ENCODE measurements at regions not wholly inside any gene's neighbourhood (a gene's known extent, or its start where the extent isn't known, plus 50 kb on each side); places are given as distances from the start of the nearest gene placed in this dataset.
A peak's percentile ranks its signal among the peaks of the same experiment; 100 is the strongest.

GRCh38 chr12:123034022-123034541 is 53.6 kb downstream of the ARL6IP4 start:
- peak; percentile 68 to 80 for DNase-seq
- TF ChIP-seq GATA1 (IDR thresholded peaks at IDR 0.05; ENCODE audit: low read depth, low read length) = no peak
- TF ChIP-seq POLR2A (IDR thresholded peaks at IDR 0.05; ENCODE audit: low read length) = no peak

- TF ChIP-seq POLR2A (IDR thresholded peaks at IDR 0.05; ENCODE audit: low read length) (no peak), GATA1 (IDR thresholded peaks at IDR 0.05; ENCODE audit: low read depth, low read length) (no peak)
- DNase-seq = peak; percentile 69 to 84
Measured at GRCh38 chr12:123033392-123034021, 53.0 kb downstream of the ARL6IP4 start.

GRCh38 chr12:123032736-123033391 is 52.4 kb downstream of the ARL6IP4 start:
- TF ChIP-seq POLR2A (IDR thresholded peaks at IDR 0.05; ENCODE audit: low read length) (no peak), GATA1 (IDR thresholded peaks at IDR 0.05; ENCODE audit: low read depth, low read length) (no peak)
- DNase-seq = peak; percentile 33 to 37
